SK-N-SH (cell line): ENCODE measurements at regions not wholly inside any gene's neighbourhood (a gene's known extent, or its start where the extent isn't known, plus 50 kb on each side); places are given as distances from the start of the nearest gene placed in this dataset.
"Not testable (repeated sequence)": the region's sequence is repeated elsewhere in the genome, so short reads cannot be mapped to it uniquely, and the experiment has no call there.

Experiments used
- FOSL2 ChIP-seq: IDR thresholded peaks from 2 replicates; pipeline ENCODE4 v1.4.0; 2012; ENCODE audit warnings: low read depth, mild to moderate bottlenecking, moderate library complexity, borderline replicate concordance
- FOXJ3 ChIP-seq: sonication (generic); formaldehyde crosslinking; IDR thresholded peaks from 2 replicates; pipeline ENCODE4 v1.5.1; 2020; ENCODE audit warnings: mild to moderate bottlenecking, missing genetic modification reagents
- GATA2 ChIP-seq: sonication (generic); formaldehyde crosslinking; IDR thresholded peaks from 2 replicates; pipeline ENCODE4 v1.5.0; 2020; ENCODE audit warnings: mild to moderate bottlenecking, missing genetic modification reagents
- NFIC ChIP-seq: IDR thresholded peaks from 2 replicates; pipeline ENCODE4 v1.4.0; 2012; ENCODE audit warnings: borderline replicate concordance
- POLR2AphosphoS5 ChIP-seq: IDR thresholded peaks from 2 replicates; pipeline ENCODE4 v1.6.1; 2012; ENCODE audit warnings: low read depth, low read length
- TEAD4 ChIP-seq: IDR thresholded peaks from 2 replicates; pipeline ENCODE4 v1.4.0; 2012; ENCODE audit warnings: mild to moderate bottlenecking, borderline replicate concordance; ENCODE audit not compliant: insufficient read depth
- TF ChIP-seq, protein P1 (sequence below): IDR thresholded peaks from 2 replicates; pipeline ENCODE4 v1.6.1; 2012; ENCODE audit warnings: mild to moderate bottlenecking, low read depth, low read length, moderate library complexity
- TF ChIP-seq, protein P2 (sequence below): fragments of 200-600 bp; sonication (generic); IDR thresholded peaks from 2 replicates; pipeline ENCODE4 v1.6.1; 2017; ENCODE audit warnings: antibody characterized with exemption, mild to moderate bottlenecking, moderate library complexity

DNA sequence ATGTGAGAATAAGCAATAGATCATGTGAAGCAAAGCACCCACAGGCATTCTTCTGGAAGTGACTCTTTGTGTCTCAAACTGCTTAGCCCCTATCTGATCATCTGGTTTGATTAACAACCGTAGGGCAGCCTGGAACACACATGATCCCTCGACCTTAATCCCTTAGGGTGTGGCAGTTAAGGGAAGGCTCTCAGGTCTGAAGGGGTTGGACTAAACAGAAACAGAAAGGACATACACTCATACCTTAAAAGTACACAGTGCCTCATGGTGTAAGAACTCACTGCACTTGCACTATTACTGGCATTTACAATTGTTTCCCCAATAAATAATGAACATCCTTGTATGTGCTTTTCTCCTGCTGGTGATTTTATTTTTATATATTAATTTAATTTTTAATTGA is 640.9 kb downstream of the CCSER2 start:
- TF ChIP-seq, protein P1, sequence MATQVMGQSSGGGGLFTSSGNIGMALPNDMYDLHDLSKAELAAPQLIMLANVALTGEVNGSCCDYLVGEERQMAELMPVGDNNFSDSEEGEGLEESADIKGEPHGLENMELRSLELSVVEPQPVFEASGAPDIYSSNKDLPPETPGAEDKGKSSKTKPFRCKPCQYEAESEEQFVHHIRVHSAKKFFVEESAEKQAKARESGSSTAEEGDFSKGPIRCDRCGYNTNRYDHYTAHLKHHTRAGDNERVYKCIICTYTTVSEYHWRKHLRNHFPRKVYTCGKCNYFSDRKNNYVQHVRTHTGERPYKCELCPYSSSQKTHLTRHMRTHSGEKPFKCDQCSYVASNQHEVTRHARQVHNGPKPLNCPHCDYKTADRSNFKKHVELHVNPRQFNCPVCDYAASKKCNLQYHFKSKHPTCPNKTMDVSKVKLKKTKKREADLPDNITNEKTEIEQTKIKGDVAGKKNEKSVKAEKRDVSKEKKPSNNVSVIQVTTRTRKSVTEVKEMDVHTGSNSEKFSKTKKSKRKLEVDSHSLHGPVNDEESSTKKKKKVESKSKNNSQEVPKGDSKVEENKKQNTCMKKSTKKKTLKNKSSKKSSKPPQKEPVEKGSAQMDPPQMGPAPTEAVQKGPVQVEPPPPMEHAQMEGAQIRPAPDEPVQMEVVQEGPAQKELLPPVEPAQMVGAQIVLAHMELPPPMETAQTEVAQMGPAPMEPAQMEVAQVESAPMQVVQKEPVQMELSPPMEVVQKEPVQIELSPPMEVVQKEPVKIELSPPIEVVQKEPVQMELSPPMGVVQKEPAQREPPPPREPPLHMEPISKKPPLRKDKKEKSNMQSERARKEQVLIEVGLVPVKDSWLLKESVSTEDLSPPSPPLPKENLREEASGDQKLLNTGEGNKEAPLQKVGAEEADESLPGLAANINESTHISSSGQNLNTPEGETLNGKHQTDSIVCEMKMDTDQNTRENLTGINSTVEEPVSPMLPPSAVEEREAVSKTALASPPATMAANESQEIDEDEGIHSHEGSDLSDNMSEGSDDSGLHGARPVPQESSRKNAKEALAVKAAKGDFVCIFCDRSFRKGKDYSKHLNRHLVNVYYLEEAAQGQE = not testable (repeated sequence)
- not testable (repeated sequence) for TF ChIP-seq TEAD4, FOXJ3, FOSL2, GATA2, NFIC, POLR2AphosphoS5
- TF ChIP-seq, protein P2, sequence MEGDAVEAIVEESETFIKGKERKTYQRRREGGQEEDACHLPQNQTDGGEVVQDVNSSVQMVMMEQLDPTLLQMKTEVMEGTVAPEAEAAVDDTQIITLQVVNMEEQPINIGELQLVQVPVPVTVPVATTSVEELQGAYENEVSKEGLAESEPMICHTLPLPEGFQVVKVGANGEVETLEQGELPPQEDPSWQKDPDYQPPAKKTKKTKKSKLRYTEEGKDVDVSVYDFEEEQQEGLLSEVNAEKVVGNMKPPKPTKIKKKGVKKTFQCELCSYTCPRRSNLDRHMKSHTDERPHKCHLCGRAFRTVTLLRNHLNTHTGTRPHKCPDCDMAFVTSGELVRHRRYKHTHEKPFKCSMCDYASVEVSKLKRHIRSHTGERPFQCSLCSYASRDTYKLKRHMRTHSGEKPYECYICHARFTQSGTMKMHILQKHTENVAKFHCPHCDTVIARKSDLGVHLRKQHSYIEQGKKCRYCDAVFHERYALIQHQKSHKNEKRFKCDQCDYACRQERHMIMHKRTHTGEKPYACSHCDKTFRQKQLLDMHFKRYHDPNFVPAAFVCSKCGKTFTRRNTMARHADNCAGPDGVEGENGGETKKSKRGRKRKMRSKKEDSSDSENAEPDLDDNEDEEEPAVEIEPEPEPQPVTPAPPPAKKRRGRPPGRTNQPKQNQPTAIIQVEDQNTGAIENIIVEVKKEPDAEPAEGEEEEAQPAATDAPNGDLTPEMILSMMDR = not testable (repeated sequence)
